ENCODE measurements at regions not wholly inside any gene's neighbourhood (a gene's known extent, or its start where the extent isn't known, plus 50 kb on each side); places are given as distances from the start of the nearest gene placed in this dataset.
"Not testable (repeated sequence)": the region's sequence is repeated elsewhere in the genome, so short reads cannot be mapped to it uniquely, and the experiment has no call there.

DNA sequence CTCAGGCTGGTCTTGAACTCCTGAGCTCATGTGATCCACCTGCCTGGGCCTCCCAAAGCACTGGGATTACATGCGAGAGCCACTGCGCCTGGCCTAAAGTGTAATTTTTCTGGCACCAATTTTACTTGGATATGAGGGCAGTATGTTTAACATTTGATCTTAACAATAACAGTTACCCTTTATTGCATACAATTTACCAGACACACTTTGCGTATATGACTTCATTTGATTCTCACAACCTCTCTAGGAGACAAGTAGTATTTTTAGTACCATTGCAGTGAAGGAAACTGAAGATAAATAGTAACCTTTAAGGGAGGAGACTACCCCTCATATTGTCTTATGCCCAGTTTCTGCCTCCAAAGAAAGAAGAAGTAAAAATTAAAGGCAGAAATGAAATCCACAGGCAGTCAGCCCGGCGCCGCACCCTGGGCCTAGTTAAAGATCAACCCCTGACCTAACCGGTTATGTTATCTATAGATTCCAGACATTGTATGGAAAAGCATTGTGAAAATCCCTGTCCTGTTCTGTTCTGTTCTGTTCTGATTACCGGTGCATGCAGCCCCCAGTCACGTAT is 54.0 kb downstream of the CYP26A1 start:
- not testable (repeated sequence) for DNase-seq

DNA sequence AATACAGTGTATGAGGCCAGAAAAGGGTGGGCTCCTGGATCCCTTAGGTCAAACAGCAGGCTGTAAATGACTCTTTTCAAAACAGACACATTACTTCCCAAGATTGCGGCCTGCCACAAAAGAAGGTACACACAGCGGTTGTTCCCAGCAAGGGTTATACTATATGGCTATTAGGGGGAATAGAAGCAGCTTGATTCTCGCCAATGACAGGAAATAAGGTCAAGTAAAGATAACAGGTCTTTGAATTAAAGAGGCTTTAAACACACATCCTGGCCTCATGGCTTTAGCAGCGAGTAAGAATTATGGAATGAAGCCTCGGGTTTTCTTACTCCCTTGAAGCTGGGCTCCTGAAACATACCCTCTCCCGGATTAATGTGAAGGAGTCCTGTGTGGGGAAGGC is 58.3 kb downstream of the CYP26A1 start:
- DNase-seq, result no peak

DNA sequence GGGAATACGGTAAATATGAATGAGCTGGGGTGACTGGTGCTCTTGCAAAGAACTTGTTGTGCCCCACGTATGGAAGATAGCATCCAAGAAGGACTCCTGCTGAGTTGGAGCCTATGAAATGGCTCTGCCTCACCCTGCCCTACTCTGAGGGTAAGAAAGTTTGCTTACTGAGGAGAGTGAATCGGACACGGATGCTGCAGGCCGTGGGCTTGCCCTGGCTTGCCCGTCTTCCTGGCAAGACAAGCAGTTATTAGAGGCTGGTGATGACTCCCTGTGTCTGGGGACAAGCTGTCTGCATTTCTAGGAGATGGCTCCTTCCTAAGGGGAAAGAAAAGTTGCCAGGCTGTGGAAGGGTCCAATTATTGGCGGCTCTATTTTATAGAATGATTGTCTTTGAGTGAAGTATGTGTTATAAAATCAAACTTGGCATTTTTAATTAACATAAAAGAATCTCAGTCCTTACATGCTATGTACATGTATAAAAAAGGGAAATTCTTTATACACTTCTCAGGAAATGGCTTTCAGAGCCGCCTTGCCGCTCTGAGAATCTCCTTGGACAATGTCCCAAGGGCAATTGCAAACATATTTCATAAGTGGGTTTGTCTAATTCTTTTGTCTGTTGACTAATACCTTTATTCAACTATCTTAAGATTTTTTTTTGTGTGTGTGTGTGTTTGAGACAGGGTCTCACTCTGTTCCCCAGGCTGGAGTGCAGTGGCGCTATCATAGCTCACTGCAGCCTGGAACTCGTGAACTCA is 64.6 kb downstream of the CYP26A1 start:
- no peak for DNase-seq

DNA sequence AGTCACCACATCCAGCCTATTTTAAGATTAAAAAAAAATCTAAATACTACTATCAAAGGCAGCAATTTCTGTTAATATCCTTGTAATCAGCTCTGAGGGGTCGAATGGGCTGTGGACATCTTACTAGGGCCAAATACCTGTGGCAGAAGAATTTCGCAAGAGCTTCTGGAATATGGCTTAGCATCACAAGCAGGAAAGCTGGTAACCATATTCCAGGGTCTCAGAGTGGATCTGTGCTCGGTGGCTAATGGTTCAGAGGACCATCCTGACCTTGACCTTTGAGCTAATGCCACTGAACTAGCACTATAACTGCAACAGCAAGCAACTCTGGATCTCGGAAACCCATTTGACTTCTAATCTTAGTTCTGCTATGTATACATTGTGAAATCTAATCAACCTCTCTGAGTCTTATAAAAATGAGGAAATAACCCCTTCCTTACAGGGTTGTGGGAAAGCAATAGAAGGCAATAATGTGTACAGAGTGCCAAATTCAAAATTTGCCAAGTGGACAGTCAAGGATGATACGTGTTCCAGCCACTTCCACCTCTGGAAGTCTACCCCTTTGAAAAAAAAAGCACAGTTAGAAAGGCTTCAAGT is 65.5 kb downstream of the CYP26A1 start:
- no peak for DNase-seq

DNA sequence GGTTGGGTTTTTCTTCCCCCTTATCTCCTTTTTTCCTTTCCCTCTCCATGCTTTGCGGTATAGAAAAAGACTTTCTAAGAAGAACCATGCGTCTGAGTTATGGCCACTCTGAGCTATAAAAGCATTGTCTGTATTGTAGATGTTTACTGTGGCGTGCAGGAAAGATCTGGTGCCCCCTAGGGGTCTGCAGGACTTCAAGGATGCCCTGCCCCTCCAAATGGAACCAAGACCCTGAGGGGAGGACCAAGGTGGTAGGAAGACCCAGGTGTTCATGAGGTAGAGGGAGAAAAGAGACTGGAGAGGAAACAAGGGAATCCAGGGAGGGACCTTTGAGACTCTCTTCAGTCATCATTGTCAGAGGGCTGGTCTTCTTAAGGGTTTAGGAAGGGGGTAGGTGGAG is 68.8 kb downstream of the CYP26A1 start:
- DNase-seq, result no peak

DNA sequence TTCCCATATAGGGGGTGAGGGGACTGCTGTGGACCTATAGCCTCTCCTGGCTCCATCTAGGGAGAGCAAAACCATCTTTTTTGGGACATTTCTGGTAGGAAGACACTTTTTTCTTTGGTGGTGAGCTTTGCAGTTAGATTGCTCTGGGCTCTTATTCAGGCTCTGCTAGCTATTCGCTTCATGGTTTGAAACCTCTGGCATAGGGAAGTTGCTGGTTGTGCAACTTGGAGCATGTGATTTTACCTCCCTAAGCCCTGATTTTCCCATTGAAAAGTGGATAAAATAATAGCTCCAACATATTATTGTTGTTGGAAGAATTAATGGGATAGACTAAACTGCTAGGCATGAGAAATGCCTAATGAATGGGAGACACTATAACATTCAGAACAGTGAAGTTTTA is 69.6 kb downstream of the CYP26A1 start:
- DNase-seq, result no peak

DNA sequence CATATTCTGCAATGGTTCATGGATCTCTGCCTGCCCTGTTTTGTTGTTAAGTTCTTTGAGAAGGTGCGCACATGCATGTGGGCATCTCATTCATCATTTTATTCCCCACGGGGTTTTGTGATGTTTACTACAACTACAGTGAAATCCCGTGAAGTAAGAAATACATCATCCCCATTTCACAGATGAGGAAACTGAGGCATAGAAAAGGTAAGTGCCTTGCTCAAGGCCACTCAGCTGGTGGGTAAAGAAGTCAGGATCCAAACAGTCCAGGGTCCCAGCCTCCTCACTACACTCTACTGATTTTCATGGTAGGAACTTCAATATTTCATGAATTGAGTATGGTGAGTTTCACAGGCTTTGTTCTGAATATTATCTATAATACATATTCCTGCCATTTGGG is 72.6 kb downstream of the CYP26A1 start:
- no peak for DNase-seq

DNA sequence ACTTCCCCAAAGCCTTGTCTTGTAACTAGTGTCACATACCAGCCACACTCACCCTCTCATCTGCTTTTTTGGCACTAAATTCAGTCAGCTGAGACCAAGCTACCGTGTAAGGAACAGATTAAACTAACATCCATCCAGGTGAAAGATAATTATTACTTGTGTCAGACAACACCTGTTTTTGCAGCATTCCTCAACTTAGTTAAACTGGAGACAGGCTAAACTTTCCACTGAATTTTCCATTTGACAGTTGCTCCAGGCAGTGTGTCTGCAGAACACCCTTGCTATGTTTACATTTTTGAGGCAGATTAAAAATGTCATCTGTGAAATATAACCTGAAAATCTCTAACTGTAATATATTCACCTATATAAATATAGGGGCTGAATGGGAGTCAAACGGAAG is 73.6 kb downstream of the CYP26A1 start:
- no peak for DNase-seq

DNA sequence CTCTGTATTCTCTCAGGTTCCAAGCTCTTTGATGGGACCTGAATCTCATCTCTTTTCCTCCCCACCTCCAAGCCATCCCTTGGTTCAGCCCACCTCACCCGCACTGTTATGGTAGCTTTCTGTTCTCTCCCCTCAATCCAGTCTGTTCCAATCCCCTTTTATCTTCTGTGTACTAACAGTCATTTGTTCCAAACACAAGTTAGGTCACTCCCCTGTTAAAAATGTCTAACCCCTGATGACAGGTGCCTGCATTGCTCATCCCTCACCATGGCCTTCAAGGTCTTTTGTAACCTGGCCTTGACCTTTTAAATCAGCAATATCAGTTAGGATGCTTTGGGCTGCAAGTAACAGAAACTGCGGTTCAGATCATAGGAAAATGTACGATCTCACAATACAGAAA is 74.8 kb downstream of the CYP26A1 start:
- no peak for DNase-seq

DNA sequence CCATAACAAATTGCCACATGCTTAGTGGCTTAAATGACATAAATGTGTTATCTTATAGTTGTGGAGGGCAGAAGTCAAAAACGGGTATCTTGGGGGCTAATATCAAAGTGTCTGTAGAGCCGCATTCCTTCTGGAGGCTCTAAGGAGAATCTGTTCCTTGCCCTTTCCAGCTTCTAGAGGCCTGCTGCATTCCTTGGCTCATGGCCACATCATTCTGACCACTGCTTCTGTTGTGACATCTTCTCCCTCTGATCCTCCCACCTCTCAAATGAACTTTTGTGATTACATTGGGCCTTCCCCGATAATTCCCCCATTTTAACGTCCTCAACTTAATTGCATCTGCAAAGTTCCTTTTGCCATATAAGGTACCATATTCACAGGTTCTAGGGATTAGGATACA is 76.1 kb downstream of the CYP26A1 start:
- DNase-seq, result no peak

DNA sequence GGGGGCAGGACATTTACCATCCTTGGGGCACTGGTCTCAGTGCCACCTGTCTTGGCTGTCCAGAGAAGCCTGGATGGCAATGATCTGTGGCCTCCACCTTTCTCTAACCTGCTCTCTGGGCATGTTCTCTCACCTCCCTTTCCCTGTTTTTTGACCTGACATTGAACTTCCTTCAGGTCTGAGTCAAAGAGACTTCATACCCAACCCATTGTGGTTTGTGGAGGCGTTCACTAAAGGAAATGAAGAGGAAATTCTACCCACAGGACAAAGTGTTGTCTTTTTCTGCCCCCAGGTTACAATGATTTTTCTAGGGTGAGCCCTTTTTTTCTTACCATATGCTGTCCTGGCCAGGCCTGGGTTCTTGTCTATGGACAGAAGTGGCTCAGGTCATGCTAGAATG is 76.6 kb downstream of the CYP26A1 start:
- DNase-seq, result no peak

DNA sequence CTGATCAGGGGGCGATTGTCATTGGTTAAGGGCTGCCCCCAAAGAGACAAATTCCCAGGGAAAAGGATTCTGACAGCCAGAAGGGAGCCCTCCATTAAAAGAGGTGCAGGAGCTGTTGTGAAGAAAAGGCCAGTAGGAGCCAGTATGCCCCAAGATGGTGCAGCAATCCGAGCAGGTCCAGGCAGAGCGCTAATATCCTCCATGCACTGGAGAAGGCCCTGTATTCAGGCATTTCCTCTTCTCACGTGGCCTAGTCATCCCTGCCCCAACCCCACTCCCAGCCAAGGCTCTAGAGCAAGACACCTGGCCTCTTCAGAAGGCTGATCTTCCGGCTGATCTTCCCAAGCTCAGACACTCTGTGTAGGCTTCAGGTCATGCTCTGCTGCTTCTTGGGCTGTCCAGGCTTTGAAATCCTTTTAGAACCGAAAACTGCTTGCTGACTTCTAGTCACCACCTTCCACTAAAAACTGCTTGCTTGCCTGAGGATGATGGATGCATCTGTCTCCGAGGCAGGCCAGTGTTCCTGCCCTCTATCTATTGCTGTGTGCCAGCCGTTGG is 77.4 kb downstream of the CYP26A1 start:
- no peak for DNase-seq

DNA sequence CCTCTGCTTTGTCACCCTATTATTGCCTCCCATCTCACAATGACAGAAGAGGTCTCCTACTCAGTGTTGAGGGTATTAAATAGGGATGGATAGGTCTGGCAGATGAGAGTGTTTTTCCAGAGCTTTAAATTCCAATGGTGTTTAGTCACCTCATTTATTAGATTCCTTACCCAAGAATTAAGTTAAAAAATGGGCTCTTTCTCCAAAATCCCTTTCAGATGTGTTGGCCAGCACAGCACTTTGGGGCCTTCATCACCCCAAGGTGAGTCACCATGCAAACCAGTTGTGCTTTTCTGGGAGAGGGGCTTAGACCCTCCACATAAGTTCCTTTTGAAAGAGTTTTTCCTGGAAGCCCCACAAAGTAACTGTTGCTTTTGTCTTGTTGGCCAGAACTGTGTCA is 78.4 kb downstream of the CYP26A1 start:
- no peak for DNase-seq

DNA sequence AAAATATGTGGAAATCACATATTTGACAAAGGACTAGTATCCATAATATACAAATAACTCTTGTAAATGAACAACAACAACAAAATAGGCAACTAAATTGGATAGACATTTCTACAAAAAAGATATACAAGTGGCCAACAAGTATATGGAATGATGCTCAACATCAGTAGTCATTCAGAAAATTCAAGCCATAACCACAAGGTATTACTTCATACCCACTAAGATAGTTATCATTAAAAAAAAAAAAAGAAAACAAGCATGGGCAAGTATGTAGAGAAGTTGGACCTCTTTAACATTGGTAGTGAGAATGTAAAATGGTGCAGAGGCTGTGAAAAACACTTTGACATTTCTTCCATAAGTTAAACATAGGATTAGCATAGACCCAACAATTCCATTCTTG is 80.8 kb downstream of the CYP26A1 start:
- no peak for DNase-seq

DNA sequence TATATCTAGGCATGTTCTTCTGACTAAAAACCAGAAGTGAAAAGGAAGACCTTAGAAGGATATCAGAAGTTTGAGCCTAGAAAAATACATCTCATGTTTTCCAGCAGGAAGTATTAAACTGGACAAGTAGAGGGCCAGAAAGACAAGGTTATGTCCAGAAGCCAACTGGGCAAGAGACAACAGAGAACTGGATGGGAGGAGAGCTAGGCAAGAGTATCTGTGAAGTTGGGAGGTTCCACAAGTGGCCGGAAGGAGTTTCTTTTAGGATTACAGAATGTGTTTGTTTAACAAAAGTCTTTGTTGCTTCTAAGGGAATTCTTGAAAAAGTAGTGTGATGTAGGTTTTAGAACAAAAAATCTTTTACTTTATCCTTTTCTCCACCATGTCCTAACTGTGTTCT is 86.4 kb downstream of the CYP26A1 start:
- no peak for DNase-seq

DNA sequence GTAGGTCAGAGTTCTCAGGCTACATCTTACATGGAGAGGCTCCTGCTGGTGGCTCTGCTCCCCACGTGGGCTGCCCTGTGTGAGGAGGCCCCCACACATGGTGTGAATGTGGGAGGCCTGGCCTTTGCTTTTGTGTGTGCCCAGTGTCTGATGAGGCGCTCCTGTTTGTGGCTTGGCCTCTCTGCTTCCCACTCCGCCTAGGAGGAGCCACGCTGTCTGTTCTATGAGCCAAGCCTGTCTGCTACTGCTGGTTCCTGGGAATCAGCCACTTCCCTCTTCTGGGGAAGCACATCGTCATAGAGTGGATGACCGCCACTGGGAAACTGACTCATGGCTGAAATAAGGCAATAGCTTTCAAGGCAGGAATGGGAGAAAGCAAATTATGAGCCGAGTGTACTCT is 87.1 kb downstream of the CYP26A1 start:
- no peak for DNase-seq

DNA sequence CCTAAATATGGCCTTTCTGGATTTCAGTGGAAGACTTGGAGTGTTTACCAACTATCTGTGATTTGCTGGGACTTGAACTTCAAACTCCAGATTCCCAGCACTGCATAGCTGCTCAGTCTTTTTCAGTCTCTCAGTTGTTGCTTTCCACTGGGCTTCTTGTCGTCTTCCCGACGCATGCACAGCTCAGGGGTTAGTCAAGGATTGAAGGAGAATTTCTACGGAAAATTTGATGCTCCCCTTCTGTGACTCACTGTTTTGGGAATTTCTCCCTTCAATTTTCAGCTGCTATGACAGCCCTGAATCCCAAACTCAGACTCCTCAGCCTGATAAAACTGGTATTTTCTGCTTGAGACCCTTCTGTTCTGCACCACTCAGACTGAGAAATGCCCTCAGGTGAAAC is 91.7 kb downstream of the CYP26A1 start:
- no peak for DNase-seq

DNA sequence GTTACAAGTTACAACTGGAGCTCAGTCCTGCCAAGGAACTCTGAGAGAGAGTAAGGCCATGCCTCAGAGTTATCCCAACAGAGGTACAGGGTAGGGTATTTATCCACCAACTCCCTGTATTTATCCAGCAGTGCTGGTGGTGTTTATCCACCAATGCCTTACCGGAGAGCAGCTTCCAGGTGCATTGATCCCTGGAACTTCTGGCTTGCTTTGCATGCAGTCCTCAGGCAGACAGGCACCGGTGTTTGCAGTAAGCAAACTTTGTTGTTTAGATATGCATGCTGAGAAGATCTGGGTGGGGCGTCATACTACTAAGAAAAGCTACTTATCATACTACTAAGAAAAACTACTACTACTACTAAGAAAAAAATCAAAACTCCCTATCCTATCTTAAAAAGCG is 92.4 kb downstream of the CYP26A1 start:
- no peak for DNase-seq

DNA sequence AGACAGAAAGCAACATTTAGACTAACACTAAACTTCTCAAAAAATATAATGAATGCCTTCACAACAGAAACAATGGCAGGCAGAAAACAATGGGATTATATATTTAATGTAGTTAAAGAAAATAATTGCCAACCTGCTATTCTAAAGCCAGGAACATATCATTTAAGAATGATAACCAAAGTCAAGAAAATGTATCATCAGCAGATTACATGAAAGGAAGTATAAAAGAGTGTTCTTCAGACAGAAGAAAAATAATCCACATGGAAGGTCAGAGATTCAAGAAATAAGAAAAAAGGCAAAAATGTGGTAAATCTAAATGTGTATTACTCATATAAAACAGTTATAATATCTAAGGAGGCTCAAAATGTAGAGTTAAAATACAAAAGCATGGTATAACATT is 98.1 kb downstream of the CYP26A1 start:
- DNase-seq, result no peak

DNA sequence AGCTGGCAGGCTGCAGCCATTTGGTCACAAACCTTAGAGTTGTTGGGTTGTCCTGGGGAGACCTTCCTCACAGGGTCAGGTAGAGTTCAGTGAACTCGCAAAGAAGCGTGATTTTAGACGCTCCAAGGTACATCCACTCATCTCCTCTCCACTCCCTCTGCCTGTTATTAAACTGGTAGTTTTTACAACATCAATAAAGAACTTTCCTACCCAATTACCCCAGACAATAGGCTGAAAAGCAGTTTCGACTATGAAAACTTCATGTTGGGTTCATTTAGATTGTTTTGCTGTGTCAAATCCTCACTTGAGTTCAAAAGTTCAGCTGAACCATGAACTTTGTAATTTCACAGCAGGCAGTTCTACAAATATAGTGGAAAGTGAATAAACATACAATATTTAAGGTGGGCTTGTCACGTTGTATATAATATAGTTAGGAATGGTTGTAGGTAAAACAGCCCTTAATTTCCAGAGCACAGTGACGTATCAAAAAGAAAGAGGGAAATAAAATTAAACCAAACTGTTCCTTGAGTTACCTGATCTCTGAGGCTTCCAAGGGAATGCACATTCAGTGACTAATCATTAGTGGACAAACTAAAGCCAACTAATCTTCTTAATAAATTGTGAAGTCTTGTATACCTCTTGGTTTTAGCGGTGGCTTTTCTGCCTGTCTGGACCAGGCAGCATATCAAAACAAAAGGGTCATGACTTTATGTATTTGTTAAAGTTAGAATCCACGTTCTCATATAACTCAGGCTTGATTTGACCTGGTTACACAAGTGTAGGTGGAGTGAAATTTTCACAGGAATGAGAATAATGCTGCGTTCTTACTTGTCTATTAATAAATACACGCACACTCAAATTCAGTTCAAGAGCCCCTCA is 100.5 kb downstream of the CYP26A1 start:
- DNase-seq, result no peak

DNA sequence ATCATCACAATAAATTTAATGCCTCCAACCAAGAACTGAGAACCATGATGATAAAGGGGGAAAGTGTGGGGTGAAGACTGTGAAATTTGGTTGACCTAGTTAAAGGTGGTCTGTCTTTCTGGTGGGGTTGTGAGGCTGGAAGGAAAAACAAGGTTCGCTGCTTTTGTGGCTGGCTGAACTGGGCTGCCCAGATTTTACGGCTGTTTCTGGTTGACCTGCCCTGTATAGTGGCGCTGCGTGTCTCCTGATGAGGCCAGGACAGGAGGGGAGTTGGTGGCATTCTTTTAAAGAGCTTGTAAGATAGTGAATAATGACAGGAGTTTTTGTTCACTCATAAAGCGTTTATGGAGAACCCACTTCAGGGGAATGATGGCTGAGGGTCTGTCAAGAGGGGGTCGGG is 101.8 kb downstream of the CYP26A1 start:
- no peak for DNase-seq

DNA sequence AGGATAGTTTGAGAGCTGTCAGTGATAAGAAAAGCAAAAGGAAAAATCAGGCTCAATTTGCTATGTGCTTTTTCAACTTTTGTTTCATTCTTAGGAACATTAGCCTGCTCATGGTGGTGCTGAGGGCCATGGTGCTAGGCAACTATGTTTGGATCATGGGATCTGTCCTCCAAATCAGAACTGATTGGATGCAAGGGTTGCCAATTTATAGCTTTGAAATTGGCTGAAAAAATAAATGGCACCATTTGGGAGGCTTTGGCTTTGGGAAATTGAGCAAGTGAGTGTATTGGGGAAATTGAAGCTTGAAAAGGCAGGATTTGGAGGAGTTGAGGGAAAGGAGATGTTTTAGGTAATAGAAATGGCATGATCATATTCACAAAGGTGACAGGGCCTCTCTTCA is 103.8 kb downstream of the CYP26A1 start:
- no peak for DNase-seq

DNA sequence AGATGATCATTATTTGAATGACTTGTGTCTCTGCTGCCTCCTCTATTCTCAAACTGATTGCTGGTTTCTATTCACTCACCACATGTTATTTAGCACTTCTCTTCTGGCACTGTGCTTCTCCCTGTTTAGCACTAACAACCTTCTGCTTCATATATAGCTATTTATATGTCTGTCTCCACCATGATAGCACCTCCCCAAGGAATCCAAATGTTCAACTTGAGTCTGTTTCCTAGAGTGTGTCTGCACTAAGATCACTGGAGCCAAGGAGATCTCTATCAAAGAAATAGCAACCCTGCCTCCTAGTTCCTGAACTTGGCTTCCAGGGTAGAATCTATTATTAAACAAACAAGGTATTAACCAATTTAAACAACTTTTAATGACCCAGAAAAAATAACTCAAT is 104.5 kb downstream of the CYP26A1 start:
- no peak for DNase-seq
